GM12865 (cell line): ENCODE measurements at regions not wholly inside any gene's neighbourhood (a gene's known extent, or its start where the extent isn't known, plus 50 kb on each side); places are given as distances from the start of the nearest gene placed in this dataset.

Experiments
- DNase-seq: peaks from one replicate; pipeline ENCODE4 v3.0.0; 2010; ENCODE audit warnings: low read depth
- H3K4me3 ChIP-seq: 2 replicates; pipeline ENCODE4 v1.5.1; 2011; ENCODE audit warnings: mild to moderate bottlenecking, low read depth, low read length, control low read depth
- TF ChIP-seq, protein P1 (sequence below): IDR thresholded peaks from 2 replicates; pipeline ENCODE4 v1.5.1; 2011; ENCODE audit warnings: low read length, control low read depth, low read depth, inconsistent platforms; ENCODE audit not compliant: insufficient read depth; ENCODE audit errors: missing control alignments

DNA sequence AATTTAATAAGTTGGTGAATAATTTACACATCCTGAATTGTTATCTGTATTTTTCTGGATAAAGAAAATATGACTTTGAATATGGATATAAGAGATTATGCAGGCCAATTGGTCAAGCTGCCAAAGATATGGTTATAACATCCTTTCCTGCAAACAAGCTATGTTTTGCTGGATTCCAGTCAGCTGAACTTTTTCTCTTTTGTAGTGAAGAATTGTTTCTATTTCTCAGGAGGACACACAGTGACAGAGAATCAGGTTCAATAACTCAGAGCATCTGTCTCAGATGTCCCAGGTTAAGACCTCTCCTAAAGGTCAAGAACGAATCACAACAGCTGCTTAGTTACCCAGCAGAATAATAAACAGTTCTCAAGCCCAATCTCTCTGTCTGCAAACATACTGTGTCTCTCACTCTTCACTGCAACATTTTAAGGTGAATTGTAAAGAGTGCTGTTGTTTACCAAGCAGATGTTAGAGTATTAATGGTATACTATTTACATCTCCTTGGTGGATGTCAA, 189.5 kb upstream of the ANKRD50 start:
- TF ChIP-seq, protein P1, sequence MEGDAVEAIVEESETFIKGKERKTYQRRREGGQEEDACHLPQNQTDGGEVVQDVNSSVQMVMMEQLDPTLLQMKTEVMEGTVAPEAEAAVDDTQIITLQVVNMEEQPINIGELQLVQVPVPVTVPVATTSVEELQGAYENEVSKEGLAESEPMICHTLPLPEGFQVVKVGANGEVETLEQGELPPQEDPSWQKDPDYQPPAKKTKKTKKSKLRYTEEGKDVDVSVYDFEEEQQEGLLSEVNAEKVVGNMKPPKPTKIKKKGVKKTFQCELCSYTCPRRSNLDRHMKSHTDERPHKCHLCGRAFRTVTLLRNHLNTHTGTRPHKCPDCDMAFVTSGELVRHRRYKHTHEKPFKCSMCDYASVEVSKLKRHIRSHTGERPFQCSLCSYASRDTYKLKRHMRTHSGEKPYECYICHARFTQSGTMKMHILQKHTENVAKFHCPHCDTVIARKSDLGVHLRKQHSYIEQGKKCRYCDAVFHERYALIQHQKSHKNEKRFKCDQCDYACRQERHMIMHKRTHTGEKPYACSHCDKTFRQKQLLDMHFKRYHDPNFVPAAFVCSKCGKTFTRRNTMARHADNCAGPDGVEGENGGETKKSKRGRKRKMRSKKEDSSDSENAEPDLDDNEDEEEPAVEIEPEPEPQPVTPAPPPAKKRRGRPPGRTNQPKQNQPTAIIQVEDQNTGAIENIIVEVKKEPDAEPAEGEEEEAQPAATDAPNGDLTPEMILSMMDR, result no peak

DNA sequence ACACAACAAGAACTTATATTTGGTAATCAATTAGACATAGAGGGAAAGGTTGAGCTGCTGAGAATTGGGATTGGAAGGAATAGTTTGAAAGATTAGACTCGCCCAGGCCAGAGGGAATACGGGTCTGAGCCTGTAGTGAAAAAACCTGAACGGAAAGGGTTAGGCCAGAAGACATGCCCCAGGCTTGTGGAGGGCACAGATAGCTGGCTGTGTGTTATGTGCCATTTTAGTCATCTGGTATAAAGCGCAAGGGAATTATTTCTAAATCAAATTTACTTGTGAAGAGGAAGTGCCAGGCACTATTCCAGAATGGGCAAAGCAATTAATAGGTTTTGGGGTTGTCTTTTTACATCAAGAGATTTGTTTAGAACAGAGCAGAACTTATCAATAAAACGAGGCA, 187.5 kb upstream of the ANKRD50 start:
- no peak for DNase-seq
- TF ChIP-seq, protein P1, result no peak
- no peak overlapping the region for H3K4me3 ChIP-seq

More for the DNA sequence above, 189.5 kb upstream of the ANKRD50 start:
- DNase-seq, result no peak
- no peak overlapping the region for H3K4me3 ChIP-seq

DNA sequence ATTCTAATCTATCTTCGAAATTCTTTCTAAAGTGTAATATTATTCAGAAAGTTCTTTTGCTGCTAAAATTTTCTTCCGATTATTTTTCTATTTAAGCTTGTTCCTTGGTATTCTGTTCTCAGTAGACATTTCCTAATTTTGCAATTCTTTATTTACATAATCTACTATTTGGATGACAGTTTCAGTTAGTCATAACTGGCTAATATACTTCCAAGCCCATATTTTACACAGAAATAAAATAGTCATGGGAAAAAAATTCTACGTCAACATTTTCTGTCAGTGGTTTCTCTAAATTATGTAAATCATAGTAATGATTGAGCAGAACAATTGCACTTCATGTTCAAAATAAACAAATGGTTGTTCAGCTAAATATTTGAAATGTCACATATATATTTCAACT, 178.0 kb upstream of the ANKRD50 start:
- H3K4me3 ChIP-seq, result no peak overlapping the region
- DNase-seq, result no peak
- TF ChIP-seq, protein P1, result no peak

DNA sequence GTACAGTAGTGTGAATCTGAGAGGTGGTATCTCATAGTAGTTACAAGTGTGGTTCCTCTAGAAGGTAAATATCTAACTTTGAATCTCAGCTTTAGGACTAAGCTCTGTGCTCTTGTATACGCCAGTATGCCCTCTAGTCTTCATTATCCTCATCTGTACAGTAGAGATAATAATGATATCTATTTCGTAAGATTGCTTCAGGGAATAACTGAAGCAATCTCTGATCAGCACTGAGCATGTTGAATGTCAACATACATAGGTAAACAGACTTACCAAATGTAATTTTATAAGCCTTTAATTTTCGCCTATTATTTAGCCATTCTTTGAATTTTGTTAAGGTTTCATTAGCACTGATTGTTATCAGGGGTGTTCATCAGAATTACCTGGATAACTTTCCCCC, 175.2 kb upstream of the ANKRD50 start:
- DNase-seq, result no peak
- TF ChIP-seq, protein P1, result no peak
- no peak overlapping the region for H3K4me3 ChIP-seq

DNA sequence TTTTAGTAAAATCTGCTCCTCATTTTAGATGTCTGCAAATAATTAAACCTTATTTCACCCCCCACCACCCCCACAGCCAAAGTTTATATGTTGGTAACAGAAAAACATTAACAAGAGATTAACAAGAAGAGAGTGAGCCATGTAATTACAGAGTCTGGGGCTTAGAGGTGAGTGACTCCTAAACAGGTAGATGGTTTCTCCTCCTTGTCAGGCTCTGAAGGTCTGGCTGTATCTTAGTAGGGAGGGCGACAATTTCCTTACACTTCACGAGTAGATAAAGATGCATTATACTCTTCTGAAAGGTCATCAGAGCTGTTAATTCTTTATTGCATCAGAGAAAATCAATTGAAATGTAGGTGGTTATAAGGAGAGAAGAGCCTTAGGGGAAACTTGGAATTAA, 171.8 kb upstream of the ANKRD50 start:
- TF ChIP-seq, protein P1, result no peak
- DNase-seq, result no peak
- no peak overlapping the region for H3K4me3 ChIP-seq

DNA sequence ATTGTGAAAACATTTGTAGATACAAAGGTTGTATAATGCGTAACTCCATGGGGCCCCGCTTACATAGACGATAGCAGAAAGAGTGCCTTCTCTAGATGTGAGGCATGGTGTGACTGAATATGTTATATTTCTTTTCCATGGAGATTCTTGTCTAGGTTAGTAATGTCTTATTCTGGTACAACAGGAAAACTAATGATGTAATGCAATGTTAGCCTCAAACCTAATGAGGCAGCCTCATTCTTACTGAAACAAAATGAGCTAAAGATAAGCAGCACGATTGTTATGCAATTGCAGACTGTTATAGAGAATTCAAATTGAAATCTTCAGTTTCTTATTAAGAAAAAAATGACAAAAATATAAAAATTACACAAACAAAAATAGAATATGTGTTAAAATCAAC, 171.1 kb upstream of the ANKRD50 start:
- TF ChIP-seq, protein P1, result no peak
- no peak overlapping the region for H3K4me3 ChIP-seq
- DNase-seq, result no peak

DNA sequence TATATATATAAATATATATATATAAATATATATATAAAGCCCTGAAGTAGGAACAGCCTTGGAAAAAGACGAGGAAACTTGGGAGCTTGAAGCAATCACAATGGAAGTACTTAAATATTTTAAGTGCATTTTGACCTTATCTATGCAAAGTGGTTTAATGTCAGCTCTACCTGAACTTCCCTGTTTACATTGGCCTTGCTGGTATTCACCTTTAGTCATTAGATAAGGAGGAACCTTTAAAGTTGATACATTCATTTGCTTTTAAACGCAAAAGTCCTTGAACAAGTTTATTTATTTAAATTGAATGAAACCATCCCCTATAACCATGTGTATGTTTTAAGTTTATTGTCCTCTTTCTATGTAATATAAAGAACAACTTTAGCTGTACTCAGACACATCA, 166.7 kb upstream of the ANKRD50 start:
- TF ChIP-seq, protein P1, result no peak
- DNase-seq, result no peak
- H3K4me3 ChIP-seq, result no peak overlapping the region
